HG03064 (cell line): ENCODE measurements at regions not wholly inside any gene's neighbourhood (a gene's known extent, or its start where the extent isn't known, plus 50 kb on each side); places are given as distances from the start of the nearest gene placed in this dataset.
A peak's percentile ranks its signal among the peaks of the same experiment; 100 is the strongest.

Experiments
- ATAC-seq: cut with Tn5 transposase; IDR thresholded peaks from one replicate; pipeline ENCODE4 v1.9.1; 2021; ENCODE audit warnings: low read depth; ENCODE audit not compliant: unreplicated experiment

DNA sequence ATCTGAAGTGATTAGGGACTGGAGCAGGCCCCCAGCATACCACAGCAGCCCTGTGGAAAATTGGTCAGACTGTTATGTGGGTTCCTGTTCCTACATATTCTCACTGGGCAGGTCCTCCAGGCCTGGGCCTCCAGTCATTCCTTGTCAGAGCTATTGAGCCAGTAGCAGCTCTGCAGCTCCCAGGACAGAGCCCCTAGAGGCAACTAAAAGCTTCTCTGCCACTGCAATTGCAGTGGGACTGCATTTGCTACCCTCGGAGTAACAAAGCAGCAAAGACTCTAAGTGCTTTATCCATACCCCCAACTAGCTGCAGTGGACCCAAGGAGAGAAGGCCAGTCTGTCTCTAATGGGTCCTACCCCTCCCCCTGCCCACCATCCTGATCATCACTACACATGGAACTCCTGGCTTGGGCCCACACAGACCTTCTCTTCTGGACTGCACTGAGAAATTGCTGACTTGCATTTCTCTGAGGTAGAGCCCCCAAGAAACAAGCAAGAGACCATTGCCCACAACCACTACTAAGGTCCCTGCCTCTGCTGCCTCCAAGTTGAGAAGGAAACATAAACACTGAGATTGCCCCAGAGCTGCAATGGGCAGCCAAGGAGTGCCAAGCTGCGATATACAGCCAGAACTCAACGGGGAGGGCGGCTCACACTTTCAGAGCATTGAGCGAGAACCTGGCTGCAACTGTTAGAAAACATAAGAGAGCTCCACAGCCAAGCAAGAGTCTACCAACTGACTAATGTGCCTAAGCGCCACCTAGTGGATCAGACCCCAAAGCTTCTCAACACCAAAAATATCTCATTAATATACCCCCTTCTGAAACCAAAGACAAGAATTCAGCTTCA is 738.7 kb upstream of the NDST4 start:
- peak; percentile 57 for ATAC-seq

DNA sequence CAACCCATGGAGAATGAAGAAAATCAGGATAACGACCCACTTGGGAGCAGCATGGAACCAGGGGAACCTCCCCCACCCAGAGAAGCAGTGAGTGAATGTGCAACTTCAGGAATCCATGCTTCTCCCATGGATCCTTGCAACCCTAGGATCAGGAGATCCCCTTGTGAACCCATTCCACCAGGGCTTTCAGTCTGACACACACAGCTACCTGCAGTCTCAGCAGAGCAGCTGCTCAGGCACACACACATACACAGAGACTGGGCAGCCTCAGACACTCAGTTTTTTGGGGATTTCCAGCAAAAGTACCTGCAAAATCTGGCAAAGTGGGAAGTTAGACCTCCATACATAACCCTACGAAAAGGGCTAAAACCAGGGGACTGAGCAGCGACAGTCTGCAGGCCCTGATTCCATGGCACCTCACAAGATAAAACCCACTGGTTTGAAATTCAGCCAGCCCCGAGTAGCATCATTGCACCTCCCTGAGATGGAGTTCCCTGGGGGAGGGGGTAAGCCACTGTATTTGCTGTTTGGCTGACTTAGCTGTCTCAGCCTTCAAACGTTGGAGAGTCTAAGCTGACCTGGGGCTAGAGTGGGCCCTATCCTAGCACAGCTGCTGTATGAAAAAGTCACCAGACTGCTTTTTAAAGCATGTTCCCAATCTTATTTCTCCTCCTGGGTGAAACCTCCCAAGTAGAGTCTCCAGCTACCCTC is 737.5 kb upstream of the NDST4 start:
- ATAC-seq: peak; percentile 49

DNA sequence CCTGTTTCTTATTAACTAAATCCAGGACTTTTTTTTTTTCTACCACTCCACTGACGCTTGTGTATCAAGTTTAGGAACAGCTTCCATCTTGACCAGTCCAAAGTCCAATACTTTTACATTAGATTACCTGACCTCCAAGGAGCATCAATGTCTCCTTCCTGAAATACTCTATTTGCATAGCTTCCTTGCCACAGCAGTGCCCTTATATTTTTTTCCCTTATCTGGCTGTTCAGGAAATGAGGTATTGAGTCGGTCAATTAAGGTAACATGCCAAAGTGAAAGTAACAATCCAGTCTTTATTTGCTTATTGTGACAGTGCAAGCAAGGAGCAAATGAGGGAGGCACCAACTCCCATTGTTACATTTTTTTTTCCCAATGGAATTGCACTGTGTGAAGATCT is 730.8 kb upstream of the NDST4 start:
- ATAC-seq: no peak

DNA sequence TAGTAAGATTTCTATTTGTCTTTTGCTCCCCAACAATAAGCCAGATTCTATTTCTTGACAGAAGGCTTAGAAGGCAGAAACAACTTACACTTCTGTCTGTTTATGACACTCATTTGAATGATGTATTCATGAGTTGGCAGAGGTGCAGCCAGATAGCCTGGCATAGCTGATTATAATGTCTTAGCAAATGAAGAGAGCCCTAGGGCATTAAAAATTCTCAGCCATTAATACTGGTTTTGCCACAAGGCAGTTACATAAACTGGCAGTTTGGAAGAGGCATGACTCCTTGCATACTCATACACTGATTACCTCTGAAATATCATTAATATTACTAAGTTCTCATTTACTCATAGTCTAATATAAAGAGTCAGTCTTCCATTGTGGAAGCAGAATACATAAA is 728.5 kb upstream of the NDST4 start:
- ATAC-seq: no peak

DNA sequence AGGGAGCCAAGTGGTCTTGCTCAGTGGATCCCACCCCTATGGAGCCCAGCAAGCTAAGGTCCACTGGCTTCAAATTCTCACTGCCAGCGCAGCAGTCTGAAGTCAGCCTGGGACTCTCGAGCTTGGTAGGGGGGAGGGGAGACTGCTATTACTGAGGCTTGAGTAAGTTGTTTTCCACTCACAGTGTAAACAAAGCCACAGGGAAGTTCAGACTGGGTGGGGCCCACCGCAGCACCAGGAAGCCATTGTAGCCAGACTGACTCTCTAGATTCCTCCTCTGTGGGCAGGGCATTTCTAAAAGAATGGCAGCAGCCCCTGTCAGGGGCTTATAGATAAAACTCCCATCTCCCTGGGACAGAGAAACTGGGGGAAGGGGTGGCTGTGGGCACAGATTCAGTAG is 721.0 kb upstream of the NDST4 start:
- no peak for ATAC-seq

DNA sequence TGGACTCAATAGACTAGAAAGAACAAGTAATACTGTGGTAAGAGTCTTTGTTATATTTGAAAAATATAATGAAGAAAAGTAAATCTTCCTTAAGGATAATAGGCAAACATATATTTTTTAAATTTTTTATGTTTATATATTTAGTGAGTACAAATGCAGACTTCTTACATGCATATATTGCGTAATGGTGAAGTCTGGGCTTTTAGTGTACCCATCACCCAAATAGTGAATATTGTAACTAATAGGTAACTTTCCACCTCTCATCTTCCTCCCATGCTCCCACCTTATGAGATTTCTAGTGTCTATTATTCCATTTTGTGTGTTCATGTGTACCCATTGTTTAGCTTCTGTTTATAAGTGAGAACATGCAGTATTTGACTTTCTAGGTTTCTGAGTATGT is 711.2 kb upstream of the NDST4 start:
- no peak for ATAC-seq

DNA sequence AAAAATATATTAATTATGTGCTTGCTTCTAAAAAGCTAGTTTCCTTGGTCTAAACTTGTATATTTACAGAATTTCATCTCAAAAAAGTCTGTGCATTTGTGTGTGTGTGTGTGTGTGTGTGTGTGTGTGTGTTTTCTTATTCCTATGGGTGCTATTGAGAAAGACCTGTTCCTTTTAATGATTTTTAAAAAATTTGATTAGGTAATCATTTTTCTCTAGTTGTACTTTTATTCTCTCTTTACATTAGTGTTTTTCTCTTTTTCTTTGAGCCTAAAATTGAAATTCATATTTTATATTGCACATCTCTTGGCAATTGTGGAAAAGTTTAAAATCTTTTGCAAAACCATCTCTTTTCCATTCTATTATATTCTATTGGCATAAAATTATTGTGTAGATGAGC is 690.4 kb upstream of the NDST4 start:
- no peak for ATAC-seq

DNA sequence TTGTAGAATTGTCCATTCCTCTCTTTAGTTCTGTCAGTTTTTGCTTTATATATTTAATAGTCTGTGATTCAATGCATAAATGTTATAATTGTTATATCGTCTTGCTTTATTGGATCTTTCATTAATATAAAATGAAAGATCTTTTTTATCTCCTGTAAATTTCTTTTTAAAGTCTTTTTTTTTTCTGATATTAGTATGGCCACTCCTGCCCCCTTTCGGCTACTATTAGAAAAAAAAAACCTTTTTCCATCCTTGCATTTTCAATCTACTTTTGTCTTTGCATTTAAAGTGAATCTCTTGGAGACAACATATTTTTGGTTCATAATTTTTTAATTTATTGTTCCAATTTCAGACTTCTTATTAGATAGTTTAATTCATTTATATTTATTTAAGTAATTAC is 677.4 kb upstream of the NDST4 start:
- no peak for ATAC-seq

DNA sequence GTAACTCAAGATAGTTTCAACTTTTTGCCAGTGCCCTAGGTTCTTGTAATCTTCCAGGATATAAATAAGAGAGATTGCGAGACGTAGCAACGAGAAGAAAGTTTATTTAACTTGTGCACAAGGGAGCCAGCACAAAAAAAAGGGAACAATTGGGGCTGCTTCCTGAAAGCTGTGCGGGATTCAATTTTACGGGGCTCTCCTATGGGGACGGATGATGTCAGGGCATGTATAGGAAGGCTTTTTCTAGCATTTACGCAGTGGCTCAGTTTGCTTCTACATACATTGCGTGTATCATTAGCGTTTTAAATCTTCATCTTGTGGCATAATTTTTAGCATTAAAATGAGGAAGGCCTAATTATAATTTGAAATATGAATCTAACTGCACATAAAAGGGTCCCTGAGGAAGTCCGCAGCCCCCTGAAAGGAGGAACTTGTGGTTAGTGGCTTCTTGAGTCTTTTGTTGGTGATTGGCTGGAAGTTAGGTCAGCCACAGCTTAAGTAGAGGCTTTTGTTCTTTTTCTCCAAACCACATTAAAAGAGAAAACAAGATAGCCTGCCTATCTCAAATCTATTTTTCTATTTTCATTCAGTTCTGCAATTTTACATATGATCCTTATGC is 668.2 kb upstream of the NDST4 start:
- no peak for ATAC-seq

DNA sequence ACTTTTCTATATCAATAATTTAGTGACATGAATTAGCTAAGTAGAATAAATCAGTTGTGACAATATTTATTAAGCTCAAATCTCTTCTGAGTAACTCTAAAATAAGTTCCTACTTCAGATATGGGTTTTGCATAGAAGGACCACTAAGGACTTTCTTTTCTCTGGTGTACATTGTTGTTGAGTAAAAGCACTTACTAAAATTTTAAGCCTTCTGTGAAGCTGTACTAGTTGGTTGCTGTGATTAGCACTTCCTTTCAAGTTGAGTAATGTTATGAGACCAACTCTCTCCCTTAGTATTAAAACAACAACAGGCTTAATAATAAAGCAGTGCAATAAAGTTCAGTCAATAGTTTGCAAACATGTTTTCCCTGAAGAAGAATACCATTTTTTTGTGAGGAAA is 667.4 kb upstream of the NDST4 start:
- peak; percentile 70 for ATAC-seq

DNA sequence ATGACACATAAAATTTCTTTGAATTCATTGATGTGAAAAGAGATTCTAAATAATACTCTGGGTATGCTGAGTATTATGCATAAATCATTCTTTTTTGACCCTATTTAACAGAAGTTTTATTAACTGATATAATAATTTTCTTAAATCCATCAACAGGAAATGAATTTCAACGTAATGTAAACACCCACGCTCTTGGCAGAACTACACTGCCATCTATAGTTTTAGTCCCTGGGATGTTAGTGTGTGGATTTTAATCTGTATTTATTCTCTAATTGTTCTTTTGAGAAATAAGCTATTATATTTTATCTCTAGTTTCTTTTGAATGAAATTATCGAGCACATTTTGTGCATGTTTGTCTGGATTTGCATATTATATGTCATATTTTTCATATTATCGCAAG is 666.8 kb upstream of the NDST4 start:
- no peak for ATAC-seq

DNA sequence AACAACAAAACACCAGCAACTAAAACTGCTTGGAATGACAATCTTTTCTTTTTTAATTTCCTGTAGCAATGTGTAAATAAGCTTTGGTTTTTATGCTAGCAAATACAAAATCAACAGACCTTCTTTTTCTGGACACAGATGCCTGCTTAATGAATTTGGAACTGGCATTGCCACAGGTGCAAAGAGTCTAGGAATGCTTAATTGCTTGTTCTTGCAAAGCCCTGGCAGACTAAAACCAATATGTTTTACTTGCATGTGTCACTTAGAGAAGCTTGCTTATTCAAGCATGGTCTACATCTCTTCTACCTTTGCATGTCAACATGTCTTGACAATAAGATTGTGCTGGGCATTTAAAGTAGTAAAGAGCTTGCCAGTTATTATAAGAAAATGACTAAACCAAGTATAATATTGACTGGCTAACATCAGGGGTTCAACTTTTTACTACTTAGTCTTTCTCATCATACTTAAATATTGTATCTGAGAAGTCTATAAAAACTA is 656.7 kb upstream of the NDST4 start:
- ATAC-seq: no peak

DNA sequence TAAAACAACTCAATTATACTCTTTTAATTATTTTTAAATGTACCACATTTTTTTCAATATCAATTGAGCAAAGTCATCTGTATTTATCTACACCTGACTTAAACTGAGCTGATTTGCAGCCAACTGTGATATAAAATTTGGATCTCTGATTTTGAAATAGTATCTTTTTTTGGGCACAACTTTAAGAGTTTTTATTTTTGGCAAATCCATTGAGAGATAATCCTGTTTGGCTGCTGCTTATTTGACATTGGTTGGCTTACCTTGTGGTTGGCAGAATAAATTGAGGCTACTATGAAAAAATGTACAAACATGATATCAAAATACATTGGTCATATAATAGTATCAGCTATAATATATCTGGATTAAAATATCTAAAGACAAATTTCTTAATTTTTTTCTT is 656.0 kb upstream of the NDST4 start:
- no peak for ATAC-seq

DNA sequence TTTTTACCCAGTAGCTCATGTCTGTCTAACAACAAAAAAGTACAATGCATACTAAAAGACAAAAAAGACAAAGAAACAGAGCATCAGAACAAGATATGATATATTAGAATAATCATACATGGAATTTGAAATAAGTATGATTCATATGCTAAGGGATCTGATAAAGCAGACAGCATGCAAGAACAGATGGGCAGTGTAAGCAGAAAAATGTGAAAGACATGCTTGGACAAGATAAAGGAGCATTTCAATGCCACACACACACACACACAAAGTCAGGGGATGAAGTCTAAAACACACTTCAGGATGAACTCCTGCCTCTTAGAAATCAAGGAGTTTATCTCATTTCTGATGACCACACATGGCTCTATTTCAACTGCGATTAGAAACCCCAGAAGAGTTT is 649.6 kb upstream of the NDST4 start:
- no peak for ATAC-seq

DNA sequence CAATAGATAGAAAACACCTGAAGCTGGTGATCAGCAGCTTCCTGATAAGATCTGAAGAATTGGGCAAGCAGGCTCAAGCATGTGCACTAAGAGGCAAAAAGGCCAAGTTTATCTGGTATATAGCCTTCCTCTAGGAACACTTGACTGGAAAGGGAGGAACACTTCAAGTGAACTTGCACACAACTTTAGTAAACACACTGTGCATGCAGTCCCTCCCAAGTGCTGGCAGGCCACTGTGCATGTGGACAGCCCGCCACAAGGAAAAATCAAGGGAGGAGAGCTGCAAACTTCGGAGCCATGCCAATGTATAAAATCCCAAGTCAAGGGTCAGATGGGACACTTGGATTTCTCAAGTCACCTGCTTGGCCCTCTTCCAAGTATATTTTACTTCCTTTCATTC is 645.8 kb upstream of the NDST4 start:
- no peak for ATAC-seq

DNA sequence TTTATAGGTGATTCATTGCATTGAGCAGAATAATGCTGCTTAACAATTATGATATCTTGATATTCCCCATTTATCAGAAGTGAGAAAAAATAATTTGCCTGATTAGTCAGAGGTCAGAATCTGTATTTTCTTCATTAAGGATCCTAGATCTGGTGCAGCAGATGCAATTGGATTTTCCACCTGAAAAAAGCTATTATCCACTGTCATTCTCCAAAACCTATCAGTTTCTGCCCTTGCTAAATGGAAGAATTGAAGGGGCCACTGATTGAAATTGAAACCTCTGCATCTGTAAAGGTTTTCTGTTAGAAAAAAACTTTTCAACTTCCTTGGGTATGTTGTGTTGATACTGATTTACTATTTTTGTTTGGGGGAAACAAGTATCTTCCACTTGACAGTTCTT is 636.0 kb upstream of the NDST4 start:
- ATAC-seq: no peak

DNA sequence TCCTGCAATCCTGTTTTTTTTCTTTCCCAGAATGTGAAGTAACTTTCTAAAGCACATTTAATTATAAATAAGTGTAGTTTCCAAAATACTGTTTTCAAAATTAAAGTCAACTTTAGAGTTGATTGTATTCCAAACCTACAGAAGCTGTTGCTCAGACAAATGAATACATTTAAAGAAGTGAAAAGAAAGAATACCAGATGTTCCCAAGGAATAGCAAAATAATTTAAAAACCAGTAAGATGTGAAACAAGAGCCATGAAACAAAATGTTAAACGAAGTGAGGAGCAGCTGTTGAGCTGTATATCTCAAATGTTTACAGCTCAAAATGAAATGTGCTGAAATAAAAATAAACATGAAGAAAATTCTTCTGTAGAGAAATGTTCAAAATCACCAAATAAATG is 627.4 kb upstream of the NDST4 start:
- no peak for ATAC-seq

DNA sequence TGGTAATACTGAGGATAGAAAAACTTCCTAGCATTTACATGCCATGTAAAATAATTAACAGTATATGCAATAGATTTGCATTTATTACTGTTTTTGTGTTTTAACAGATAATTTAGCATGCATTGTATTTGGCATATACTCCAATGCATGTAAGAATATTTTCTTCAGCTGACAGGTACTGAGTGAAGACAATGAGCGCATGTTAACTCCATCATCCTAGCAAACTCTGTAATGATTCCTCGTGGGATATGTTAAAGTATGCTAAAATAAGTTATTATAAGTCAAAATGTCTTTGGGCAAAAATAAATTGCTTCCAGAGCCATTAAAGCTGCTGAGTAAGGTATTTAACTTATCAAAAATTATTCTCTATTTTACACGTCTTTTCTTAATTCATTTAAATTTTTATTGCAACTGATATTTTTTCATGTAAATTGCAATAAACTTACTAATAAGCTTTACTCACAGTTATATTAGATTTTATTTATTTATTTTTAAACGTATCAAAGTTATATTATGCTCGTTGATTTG is 616.4 kb upstream of the NDST4 start:
- no peak for ATAC-seq

DNA sequence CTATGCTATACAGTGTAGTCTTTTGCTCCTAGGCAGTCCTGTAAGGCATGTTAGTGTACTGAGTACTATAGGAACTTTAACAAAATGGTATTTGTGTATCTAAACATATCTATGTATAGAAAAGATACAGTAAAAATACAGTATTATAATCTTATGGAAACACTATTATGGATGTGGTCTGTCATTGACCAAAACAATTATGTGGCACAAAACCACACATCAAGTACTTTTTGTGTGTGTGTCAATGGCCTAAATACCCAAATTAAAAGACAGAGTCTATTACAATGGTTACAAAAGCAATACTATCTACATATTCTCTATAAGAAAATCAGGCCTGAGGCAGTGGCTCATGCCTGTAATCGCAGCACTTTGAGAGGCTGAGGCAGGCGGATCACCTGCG is 610.2 kb upstream of the NDST4 start:
- ATAC-seq: no peak

DNA sequence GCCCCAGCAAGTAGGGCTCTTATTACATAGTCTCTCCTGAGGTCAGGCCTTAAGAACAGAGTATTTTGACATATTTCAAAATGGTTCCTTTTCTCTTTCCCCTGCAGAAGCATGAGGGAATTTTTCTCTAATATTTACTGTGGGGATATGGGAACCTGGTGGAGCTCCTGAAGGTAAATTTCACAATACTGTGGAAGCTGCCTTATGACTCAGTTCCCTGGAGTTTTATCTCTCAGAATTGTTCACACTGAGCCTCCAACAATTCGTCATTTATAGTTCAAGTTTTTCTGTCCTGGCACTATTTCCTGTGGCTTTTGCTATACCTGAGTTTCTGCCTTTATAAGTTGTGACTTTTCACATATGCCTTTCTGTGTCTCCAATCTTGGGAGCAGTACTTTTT is 607.2 kb upstream of the NDST4 start:
- ATAC-seq: no peak

DNA sequence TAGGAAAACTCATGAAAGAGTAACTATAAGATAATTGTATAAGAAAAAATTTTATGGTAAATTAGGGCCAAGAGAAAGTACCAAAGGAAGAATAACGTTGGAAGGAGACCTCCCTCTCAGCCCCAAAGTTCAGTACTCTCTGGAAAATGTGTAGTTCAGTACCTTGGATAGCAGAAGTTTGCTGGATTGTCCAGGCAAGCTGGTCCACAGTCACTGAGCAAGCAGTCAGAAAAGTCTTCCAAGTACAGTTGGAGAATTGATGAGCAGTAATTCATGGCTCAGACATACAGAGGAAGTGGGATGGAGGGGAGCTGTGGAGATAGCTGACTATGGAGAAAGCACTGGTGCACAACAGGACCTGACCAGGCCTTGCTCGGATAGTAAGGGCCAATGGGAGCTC is 598.2 kb upstream of the NDST4 start:
- no peak for ATAC-seq
